Mucosa of stomach (tissue), 1 donor: ENCODE measurements at regions not wholly inside any gene's neighbourhood (a gene's known extent, or its start where the extent isn't known, plus 50 kb on each side); places are given as distances from the start of the nearest gene placed in this dataset.

Source experiments
- H3K27me3 ChIP-seq: one replicate; pipeline ENCODE4 v1.7.0; 2013; ENCODE audit warnings: mild to moderate bottlenecking, low read length; ENCODE audit not compliant: control insufficient read depth, insufficient read depth
- H3K36me3 ChIP-seq: one replicate; pipeline ENCODE4 v1.7.0; 2013; ENCODE audit warnings: low read length; ENCODE audit not compliant: control insufficient read depth, insufficient read depth
- H3K4me1 ChIP-seq: one replicate; pipeline ENCODE4 v1.7.0; 2013; ENCODE audit warnings: mild to moderate bottlenecking, low read length; ENCODE audit not compliant: control insufficient read depth, insufficient read depth
- H3K4me3 ChIP-seq: one replicate; pipeline ENCODE4 v1.7.0; 2013; ENCODE audit warnings: low read length
- H3K9ac ChIP-seq: one replicate; pipeline ENCODE4 v1.7.0; 2013; ENCODE audit warnings: mild to moderate bottlenecking, low read length, moderate library complexity
- H3K9me3 ChIP-seq: one replicate; pipeline ENCODE4 v1.7.0; 2013; ENCODE audit warnings: mild to moderate bottlenecking, low read length, moderate library complexity; ENCODE audit not compliant: control insufficient read depth
- donor health status: Pancreatic carcinoma.

DNA sequence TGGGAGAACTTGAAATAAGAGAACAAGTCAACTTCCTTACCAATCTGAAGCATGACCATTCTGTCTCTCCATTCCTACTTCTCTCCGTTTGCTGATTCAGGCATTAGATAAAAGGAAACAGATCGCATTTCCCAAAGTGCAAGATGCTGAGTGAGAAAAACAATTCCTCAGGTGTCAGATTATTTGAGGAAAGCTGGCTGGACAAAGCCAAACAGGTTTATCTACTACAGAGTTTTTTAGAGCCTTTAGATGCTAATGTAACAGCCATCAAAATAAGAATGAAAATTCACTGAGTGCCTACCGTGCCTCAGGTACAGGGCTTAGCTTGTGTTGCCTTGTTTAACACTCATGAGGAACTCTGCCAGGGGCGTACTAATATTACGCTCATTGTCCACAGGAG lies 135.9 kb upstream of the MBL2 start:
- no peak overlapping the region for H3K9ac ChIP-seq
- no peaks in the 10 kb centered on the region for H3K27me3 ChIP-seq
- H3K9me3 ChIP-seq, result no peaks in the 10 kb centered on the region
- H3K4me3 ChIP-seq, result no peak overlapping the region
- no peaks in the 10 kb centered on the region for H3K36me3 ChIP-seq
- H3K4me1 ChIP-seq, result no peaks in the 10 kb centered on the region

DNA sequence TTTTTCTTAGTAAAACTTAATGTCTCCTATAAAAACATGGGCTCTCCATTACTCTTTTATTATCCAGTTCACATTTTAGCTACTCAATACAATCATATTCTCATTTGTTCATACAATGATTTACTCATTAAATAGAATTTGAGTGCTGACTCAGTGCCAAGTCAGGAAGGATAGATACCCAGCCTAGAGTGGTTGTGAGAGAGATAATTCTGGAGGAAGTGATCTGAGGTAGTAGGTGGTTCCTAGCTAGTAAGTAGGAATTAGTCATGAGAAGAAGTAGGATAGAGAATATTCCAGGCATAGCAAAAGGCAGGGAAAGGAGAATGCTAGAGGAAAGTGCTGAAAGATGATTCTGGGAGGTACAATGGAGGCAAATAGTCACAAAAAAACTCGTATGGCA lies 133.5 kb upstream of the MBL2 start:
- no peaks in the 10 kb centered on the region for H3K9me3 ChIP-seq
- no peaks in the 10 kb centered on the region for H3K36me3 ChIP-seq
- H3K9ac ChIP-seq, result no peak overlapping the region
- H3K27me3 ChIP-seq, result no peaks in the 10 kb centered on the region
- H3K4me3 ChIP-seq, result no peak overlapping the region
- H3K4me1 ChIP-seq, result no peaks in the 10 kb centered on the region

DNA sequence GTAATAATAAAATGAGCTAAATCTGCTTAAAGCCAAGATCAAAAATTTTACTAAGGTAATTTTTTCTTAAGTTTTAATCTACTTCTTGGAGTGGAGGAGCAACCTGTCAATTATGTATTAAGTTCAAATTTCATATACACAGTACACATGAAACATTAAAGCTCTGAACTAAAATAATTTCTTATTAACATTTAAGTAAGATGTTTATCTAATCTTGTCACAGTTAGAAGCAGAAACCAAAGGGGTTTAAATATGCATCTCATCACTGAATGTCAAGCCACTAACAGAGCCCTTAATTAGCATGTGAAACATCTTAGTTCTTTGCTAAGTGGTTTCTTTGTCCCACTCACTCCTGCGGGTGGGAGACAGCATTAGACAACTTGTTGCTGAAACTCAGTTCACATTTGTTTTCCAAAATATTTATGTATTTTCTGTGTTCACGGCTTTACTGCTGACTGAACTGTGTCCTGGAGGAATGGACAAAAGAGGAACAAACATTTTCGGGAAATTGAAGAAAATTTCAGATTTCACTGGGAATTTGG lies 130.9 kb upstream of the MBL2 start:
- Histone ChIP-seq H3K4me3 (no peak overlapping the region), H3K27me3 (no peaks in the 10 kb centered on the region), H3K9me3 (no peaks in the 10 kb centered on the region), H3K9ac (no peak overlapping the region), H3K4me1 (no peaks in the 10 kb centered on the region), H3K36me3 (no peaks in the 10 kb centered on the region)

DNA sequence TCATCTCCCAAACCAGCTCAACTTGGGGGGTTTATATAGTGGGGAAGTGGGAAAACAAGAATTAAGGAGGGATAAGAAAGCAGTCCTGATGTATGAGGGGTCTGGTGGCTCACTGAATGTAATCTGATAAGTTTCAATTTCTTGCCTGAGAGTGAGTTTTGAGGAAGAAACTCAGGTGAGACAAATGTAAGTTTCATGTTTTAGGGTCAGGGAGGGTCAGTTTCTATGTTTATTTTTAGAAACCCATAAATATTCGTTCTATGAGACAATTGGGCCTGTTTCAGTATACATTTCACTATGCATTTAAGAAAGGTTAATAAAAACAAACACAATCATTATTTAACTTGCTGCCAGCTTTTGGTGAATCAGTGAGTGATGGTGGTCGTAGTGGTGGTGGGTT lies 128.0 kb upstream of the MBL2 start:
- no peak overlapping the region for H3K9ac ChIP-seq
- no peaks in the 10 kb centered on the region for H3K27me3 ChIP-seq
- H3K4me1 ChIP-seq, result no peaks in the 10 kb centered on the region

DNA sequence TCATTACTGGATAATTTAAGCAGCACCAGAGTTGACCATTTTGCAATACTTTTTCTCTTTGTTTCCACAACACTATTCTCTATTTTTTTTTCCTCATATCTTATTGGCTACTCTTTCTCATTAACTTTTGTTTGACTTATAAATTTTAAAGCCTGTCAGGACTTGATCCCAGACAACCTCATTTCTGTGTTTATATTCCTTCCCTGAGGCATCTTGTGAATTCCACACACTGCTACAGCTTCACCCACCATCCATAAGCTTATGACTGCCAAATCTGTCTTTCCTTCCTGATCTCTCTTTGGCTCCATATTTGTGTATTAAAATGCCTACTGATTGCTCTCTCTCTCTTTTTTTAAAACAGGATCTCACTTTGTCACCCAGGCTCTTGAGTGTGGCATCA lies 124.6 kb upstream of the MBL2 start:
- Histone ChIP-seq H3K9me3 (no peaks in the 10 kb centered on the region), H3K36me3 (no peaks in the 10 kb centered on the region), H3K4me1 (no peaks in the 10 kb centered on the region), H3K9ac (no peak overlapping the region), H3K27me3 (no peaks in the 10 kb centered on the region), H3K4me3 (no peak overlapping the region)

More for the DNA sequence above, 128.0 kb upstream of the MBL2 start:
- Histone ChIP-seq H3K36me3 (no peaks in the 10 kb centered on the region), H3K9me3 (no peaks in the 10 kb centered on the region), H3K4me3 (no peak overlapping the region)

DNA sequence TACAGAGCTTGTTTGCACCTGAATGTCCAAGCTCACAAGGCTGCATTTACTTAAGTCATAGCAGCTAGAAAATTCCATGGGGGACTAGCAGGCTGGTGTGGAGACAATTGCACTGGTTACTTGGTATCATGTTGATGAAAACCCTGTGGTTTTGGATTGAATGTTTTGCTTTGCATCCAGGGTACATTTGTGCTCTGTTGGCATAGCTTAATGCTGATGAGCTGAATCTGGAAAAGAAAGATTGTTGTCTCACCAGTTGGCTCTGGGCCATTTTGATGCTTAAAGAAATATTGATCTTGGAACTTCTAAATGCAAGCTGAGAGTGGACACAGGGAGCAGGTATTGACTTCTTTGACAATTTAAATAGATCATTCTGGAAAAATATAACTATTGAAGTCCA lies 122.5 kb upstream of the MBL2 start:
- H3K4me3 ChIP-seq, result no peak overlapping the region

DNA sequence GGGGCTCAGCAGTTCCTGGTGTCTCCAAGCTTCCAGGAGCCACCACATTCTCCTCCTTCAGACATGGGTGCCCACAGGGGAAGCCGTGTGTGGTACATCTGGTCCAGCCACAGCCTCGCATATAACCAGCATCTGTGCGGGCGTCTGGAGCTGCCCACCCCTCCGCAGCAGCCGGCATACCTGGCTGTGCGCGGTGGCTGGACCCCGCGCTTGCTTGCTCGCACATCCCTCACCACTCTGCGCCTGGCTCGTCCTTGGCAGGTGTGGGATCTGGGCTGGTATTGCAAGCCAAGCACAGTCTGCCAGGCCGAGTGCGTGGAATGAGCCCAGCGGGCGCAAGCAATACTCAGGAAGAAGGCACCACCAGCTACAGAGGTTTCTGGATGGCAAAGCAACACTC lies 117.7 kb upstream of the MBL2 start:
- H3K9me3 ChIP-seq, result no peaks in the 10 kb centered on the region
- no peaks in the 10 kb centered on the region for H3K4me1 ChIP-seq
- H3K36me3 ChIP-seq, result no peaks in the 10 kb centered on the region
- H3K4me3 ChIP-seq, result no peak overlapping the region
- no peaks in the 10 kb centered on the region for H3K27me3 ChIP-seq
- no peak overlapping the region for H3K9ac ChIP-seq

More for the DNA sequence above, 122.5 kb upstream of the MBL2 start:
- Histone ChIP-seq H3K9me3 (no peaks in the 10 kb centered on the region), H3K27me3 (no peaks in the 10 kb centered on the region), H3K4me1 (no peaks in the 10 kb centered on the region), H3K9ac (no peak overlapping the region), H3K36me3 (no peaks in the 10 kb centered on the region)

DNA sequence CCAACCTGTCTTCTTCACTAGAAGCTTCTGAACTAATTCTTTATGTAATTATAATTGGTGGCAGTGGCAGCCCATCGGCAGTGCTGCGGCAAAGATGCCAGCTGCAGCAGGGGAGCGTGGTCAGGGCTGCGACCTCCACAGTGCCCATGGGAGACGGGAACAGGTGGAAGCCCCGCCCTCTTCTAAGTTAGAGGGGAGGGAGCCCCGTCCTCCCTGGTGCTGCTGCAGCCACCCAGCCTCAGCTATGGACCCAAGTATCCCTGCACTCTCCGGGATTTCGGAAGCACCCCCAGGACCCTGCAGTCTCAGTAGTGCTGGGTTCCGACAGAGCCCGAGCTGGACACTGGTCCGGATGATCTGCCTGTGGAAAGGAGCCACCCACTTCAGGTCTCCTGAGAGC lies 117.0 kb upstream of the MBL2 start:
- Histone ChIP-seq H3K9ac (no peak overlapping the region), H3K4me1 (no peaks in the 10 kb centered on the region)

DNA sequence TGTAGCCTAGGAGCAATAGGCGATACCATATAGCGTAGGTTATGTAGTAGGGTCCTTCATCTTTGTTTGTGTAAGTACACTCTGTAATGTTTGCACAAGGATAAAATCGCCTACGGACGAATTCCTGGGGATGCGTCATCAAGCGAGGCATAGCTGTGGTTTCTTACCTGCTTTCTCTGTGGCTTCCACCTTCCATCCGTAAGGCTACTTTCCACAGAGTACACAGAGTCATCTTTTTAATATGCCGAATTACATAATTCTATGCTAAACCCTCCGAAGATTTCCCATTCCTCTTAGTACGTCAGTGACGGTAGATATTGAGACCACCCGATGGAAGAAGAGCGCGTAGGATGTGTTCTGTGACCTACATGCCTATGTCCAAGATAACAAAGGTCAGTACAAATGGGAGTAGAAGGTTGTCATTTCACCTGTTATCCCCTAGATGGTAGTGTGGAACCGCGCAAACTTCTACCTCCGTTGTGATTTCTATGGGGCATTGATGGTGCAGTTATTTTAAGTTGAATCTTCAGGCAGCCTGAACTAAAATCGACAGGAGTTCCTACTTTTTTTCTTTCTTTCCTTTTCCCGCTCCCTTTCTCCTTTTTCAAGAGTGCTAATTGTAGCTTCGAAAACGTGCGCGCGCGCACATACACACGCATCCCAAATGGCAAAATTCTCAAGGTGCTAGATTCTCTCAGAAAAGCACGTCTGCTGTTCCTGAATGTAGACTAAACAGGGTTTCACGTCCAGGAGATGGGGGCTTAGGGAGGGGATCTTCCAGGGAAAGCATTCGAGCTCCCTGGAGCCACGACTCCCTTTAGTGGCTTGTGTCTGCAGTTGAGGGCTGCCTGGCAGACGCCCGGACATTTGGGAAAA lies 111.7 kb upstream of the MBL2 start:
- Histone ChIP-seq H3K9ac (no peak overlapping the region), H3K27me3 (no peaks in the 10 kb centered on the region), H3K36me3 (no peaks in the 10 kb centered on the region), H3K4me1 (peaks cover 4% of the 10 kb centered on the region), H3K4me3 (no peak overlapping the region), H3K9me3 (no peaks in the 10 kb centered on the region)

More for the DNA sequence above, 117.0 kb upstream of the MBL2 start:
- Histone ChIP-seq H3K27me3 (no peaks in the 10 kb centered on the region), H3K4me3 (no peak overlapping the region), H3K36me3 (no peaks in the 10 kb centered on the region), H3K9me3 (no peaks in the 10 kb centered on the region)

DNA sequence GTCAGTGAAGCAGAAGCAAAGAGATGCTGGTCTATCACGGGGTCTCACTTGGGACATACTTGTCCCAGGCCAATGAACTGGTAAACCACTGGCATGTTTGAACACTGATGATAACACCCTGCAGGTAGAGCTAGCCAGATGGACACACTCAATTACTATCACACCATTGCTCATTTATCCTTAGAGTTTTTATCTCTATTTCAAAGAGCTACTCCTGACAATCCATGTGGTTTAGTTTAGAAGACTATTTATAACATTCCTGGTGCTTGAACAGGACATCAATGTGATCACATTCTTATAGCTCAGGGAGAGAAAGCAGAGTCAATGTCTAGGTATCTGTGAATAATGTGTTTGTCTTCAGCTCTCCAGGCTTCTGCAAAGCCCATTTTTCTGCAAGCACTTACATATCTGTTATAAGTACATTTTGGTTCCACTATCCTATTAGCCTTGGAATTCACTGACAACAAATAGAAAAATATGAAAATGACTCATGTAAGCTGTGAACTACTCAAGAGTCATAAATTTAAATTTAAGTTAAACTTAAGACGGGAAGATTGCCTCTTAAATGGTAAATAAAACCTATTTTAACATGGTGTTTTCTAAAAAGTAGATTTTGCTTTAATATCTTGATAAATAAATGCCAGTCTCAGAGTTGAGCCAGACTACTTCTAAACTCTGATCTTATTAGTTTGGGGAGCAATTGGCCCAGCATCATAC lies 106.7 kb upstream of the MBL2 start:
- Histone ChIP-seq H3K9me3 (no peaks in the 10 kb centered on the region), H3K27me3 (no peaks in the 10 kb centered on the region), H3K36me3 (no peaks in the 10 kb centered on the region), H3K4me1 (peaks cover 4% of the 10 kb centered on the region), H3K4me3 (no peak overlapping the region), H3K9ac (no peak overlapping the region)

DNA sequence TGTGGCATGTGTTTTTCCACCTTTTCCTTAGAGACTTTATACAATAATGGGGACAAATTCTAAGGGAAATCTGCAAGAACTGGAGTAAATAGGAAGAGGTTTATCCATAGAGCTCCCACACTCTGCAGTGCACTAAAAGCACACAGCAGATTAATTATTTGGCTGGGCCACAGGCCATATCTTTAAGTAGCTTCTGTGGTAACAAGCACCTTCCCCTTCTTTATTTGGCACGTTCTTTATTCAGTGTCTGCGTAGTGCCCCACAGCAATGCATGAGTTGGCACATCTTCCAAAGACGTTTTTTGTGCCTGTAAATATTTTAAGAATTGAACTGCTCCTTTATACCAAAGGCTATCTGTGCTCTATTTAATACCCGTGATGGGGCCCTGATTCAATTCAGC lies 104.9 kb upstream of the MBL2 start:
- no peaks in the 10 kb centered on the region for H3K27me3 ChIP-seq
- no peaks in the 10 kb centered on the region for H3K4me1 ChIP-seq
- H3K9me3 ChIP-seq, result no peaks in the 10 kb centered on the region
- H3K9ac ChIP-seq, result no peak overlapping the region
- H3K36me3 ChIP-seq, result no peaks in the 10 kb centered on the region
- H3K4me3 ChIP-seq, result no peak overlapping the region

DNA sequence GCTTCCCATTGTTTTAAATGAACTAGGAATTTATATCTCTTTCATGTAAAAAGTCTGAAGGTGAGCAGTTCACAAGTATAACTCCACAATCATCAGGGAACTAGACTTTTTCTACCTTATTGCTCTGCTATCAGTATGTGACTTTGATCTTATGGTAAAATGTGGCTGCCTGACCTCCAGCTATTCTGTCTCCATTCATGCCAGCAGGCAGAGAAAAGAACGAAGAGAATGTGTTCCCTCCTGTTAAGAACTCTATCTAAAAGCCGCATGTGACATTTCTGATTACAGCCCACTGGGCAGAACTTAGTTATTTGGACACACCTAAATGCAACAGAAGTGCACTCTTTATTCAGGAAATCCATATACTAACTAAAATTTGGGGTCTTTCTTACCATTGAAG lies 102.8 kb upstream of the MBL2 start:
- no peak overlapping the region for H3K9ac ChIP-seq
- no peaks in the 10 kb centered on the region for H3K4me1 ChIP-seq
- no peaks in the 10 kb centered on the region for H3K36me3 ChIP-seq
- no peak overlapping the region for H3K4me3 ChIP-seq
- H3K27me3 ChIP-seq, result no peaks in the 10 kb centered on the region
- H3K9me3 ChIP-seq, result no peaks in the 10 kb centered on the region
